GF-D8 (cell line): ENCODE measurements at regions not wholly inside any gene's neighbourhood (a gene's known extent, or its start where the extent isn't known, plus 50 kb on each side); places are given as distances from the start of the nearest gene placed in this dataset.

Source experiments
- DNase-seq: peaks from one replicate; lab custom pipeline; 2025; lab: John Stamatoyannopoulos, UW

- no peak for DNase-seq
Observed at GRCh38 chr14:101004176-101004575, 100.7 kb upstream of the RTL1 start.

DNA sequence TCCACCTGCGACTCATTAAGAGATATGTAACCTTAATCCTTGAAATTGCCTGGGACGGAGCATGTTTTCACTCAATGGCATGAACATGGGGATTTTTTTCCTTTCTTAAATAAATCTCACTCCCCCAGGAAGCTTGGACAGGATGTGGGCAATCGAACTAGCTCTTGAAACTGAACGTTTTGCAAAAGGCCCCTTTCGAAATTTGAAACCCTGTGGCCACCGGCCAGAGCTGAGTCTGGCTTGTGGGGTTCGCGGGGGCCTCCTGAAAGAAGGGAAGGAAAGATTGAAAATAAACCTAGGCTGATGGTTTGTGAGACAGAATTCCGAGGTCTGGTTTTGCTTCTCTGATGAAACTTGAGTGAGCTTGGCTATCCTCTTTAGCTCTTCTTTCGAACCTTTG, 101.4 kb upstream of the RTL1 start:
- no peak for DNase-seq

DNA sequence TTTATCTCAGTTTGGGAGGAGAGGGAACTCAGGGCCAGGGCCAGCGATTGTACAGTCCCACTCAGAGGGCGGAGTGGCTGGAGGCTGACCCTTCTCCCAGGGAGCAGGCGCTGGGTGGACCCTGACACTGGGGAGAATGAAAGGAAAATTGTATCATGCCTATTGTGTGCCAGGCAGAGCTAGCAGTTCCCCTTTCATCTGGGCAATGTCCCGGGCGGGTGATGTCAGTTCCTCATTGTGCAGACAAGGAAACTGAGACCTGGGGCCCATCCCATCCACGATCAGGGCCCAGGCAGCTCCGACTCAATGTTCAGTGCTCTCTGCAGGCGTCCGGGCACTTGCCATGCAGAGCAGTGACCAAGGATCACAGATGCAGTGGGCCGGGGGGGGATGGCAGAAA, 101.9 kb upstream of the RTL1 start:
- DNase-seq, result no peak

- DNase-seq, result peak; percentile 34
Observed at GRCh38 chr14:101006008-101006407, 102.5 kb upstream of the RTL1 start.

GRCh38 chr14:101007004-101007614, 103.6 kb upstream of the RTL1 start:
- no peak for DNase-seq

DNA sequence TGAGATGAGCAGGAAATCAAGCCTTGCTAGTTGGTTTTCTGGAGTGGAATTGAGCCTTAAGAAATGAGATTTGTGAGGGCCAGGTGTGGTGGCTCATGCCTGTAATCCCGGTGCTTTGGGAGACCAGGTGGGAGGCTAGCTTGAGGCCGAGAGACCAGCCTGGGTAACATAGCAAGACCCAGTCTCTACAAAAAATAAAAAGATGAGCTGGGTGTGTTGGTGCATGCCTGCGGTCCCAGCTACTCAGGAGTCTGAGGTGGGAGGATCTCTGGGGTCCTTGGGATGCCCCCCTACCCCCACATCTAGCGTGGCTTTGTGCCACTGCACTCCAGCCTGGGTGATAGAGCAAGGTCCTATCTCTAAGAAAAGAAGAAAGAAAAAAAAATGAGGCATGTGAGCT, 104.2 kb upstream of the RTL1 start:
- DNase-seq, result no peak

- no peak for DNase-seq
Observed at GRCh38 chr14:101008196-101008595, 104.7 kb upstream of the RTL1 start.

DNA sequence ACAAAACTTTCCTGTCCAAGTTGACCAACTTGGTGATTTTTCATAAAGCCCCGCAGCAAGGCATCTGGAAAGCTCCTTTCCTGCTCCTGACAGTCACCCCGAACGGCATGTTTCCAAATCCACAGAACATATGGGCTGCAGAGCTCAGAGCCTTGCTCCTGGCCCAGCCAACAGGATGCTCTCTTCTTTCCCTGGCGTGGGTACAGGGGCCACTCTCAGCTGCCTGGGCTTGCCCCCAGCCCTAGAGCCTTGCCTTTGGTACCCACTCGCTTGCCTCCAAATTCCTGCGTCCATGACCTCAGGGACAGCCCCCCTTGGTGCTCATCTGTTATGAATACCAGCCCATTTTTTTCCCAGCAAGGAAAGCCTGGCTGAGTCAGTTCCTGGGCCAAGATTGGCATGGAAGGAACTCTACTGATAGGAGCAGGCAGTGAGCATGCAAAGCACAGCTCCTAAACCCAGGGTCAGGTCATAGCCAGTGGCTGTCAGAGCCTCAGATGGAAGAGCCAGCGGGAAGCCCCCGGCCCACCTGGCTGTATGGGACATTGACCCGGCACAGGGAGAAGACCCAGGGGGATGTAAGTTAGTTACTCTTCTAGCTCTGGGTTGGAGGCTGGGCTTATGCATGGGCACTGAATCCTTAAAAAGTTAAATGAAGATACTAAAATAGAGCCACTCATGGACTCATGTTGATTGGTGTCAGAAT, 105.3 kb upstream of the RTL1 start:
- DNase-seq, result no peak

GRCh38 chr14:101009531-101009930, 106.0 kb upstream of the RTL1 start:
- DNase-seq, result no peak

- DNase-seq, result no peak
Observed at GRCh38 chr14:101010293-101010692, 106.8 kb upstream of the RTL1 start.

- no peak for DNase-seq
Observed at GRCh38 chr14:101010835-101011234, 107.3 kb upstream of the RTL1 start.

DNA sequence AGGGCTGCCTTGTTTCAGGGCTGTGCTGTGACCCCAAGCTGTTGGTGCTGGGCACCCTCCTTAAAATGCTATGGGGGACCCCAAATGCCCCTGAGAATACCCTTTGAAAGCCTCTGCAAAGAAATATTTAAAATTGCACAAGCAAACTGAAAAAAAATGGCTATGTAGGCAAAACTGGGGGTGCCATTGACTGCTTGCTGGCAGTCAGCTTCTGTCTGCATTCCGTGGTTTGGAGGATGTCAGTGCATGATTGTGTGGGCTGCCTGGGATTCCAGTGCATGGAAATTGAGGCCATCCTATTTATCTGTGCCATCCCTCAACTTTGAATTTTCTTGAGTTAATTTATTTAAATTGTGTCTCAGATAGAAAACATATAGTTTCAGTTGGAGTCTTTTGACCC, 113.7 kb upstream of the RTL1 start:
- DNase-seq, result no peak

- no peak for DNase-seq
Observed at GRCh38 chr14:101017806-101018560, 114.5 kb upstream of the RTL1 start.

DNA sequence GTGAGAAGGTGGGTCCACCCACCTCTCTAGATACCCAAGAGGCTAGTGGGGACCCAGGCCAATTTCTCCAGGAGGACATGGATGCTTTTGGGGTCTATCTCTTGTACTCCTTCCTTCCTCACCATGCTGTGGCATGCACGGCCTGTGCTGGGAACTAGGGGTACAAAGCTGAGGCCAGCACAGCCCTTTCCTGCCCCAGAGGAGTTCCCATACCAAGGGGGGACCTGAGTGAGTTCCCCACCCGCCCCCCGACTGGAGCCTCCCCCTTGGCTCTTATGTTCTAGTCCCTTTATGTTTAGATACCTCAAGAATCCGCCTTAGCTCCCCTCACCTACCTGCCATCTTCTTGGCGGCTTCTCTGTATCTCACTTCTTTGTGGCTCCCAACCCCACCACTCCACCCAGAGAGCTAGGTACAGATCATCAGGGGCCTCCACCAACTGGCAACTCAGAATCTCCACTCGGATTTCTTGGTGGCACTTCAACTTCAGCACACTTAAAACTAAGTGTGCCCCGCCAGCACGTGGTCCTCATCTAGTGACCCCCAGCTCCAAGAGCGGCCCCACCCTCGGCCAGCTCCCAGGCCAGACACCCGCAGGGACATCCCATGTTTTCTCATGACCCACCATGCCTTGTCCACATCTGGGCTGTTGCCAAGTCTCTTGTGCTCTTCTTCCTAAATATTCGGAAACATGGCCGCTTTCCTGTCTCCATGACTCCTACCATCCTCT, 115.2 kb upstream of the RTL1 start:
- DNase-seq, result no peak

GRCh38 chr14:101019541-101019940, 116.0 kb upstream of the RTL1 start:
- DNase-seq, result no peak

GRCh38 chr14:101019990-101020710, 116.6 kb upstream of the RTL1 start:
- no peak for DNase-seq

GRCh38 chr14:101020834-101021370, 117.4 kb upstream of the RTL1 start:
- DNase-seq, result no peak

DNA sequence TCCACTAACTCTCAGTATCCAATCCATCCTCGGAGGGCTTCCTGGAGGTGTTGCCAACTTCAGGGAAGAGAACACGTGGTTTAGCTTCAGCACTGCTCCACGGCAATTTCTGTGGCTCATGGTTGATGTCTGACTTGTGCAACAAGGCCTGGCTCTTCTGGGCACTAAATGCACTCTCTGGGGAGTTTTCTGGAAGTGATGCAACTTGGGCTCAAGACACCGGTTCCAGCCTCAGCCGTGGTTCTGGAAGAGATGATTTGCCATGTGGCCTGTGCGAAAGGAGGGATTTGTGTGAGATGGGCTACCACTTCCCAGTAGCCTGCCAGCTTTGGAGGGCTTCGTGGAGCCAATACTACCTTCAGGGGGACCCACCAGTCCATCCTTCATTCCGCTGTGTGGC, 118.6 kb upstream of the RTL1 start:
- DNase-seq, result no peak

DNA sequence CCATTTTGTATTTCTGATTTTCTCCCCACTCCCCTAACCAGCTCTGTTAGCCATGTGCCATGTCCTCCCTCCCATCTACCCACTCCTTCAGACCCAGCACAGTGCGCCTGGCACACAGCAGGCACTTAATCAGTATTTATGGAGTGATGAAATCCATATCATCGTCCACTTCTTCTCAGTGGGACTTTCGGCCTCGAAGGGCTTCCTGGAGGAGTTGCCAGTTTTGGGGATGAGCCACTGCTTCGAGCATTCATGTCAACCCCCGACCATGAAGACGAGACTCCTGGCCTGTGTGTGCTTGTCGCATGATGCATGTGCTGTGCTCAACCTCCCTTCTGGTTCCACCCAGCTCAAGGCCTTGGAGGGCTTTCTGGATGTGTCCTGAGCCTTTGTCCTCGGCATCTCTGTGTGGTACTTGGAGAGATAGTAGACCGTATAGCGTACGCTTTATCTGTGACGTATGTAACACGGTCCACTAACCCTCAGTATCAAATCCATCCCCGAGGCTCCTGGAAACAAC, 119.5 kb upstream of the RTL1 start:
- DNase-seq, result no peak

GRCh38 chr14:101024686-101025085, 121.2 kb upstream of the RTL1 start:
- no peak for DNase-seq

DNA sequence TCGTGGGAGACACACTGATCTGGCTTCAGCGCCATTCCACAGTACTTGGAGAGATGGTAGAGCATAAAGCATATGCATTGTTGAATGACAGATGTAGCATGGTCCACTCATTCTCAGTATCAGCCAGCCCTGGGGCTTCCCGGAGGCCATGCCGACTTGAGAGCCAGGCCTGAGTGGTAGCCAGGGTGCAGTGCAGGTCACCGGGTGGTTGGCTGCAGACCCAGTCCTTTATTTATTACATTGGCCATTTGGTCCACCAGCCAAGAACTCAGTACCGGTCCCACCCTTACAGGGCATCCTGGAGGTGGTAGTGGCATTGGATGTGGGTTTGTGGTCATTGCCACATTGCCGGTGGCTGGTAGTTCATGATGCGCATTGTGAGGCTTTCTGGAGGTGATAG, 121.6 kb upstream of the RTL1 start:
- DNase-seq, result no peak
